ENCODE measurements at regions not wholly inside any gene's neighbourhood (a gene's known extent, or its start where the extent isn't known, plus 50 kb on each side); places are given as distances from the start of the nearest gene placed in this dataset.
"Not testable (repeated sequence)": the region's sequence is repeated elsewhere in the genome, so short reads cannot be mapped to it uniquely, and the experiment has no call there.

GRCh38 chr19:20471431-20471830 is 94.2 kb downstream of the ZNF737 start:
- Mint-ChIP-seq H3K27me3 (ENCODE audit: unreplicated experiment) (no peaks in the 10 kb centered on the region), H3K4me1 (ENCODE audit: unreplicated experiment) (no peaks in the 10 kb centered on the region), H3K36me3 (ENCODE audit: unreplicated experiment) (no peaks in the 10 kb centered on the region), H3K9me3 (ENCODE audit: unreplicated experiment) (peaks cover 26% of the 10 kb centered on the region), H3K27ac (ENCODE audit: unreplicated experiment) (no peak overlapping the region), H3K4me3 (ENCODE audit: unreplicated experiment) (no peak overlapping the region)
- no peak for TF ChIP-seq CTCF (IDR thresholded peaks at IDR 0.05)
- no peak for DNase-seq (ENCODE audit: extremely low spot score, unreplicated experiment)

GRCh38 chr19:20470345-20471135 is 95.0 kb downstream of the ZNF737 start:
- DNase-seq (ENCODE audit: extremely low spot score, unreplicated experiment): no peak
- TF ChIP-seq CTCF (IDR thresholded peaks at IDR 0.05): no peak
- H3K4me1 Mint-ChIP-seq (ENCODE audit: unreplicated experiment): no peaks in the 10 kb centered on the region
- H3K27ac Mint-ChIP-seq (ENCODE audit: unreplicated experiment): no peak overlapping the region
- no peaks in the 10 kb centered on the region for H3K27me3 Mint-ChIP-seq (ENCODE audit: unreplicated experiment)
- H3K9me3 Mint-ChIP-seq (ENCODE audit: unreplicated experiment): peaks cover 17% of the 10 kb centered on the region
- no peak overlapping the region for H3K4me3 Mint-ChIP-seq (ENCODE audit: unreplicated experiment)
- no peaks in the 10 kb centered on the region for H3K36me3 Mint-ChIP-seq (ENCODE audit: unreplicated experiment)

GRCh38 chr19:20466638-20466990 is 99.0 kb downstream of the ZNF737 start:
- peaks cover 12% of the 10 kb centered on the region for H3K9me3 Mint-ChIP-seq (ENCODE audit: unreplicated experiment)
- not testable (repeated sequence) for H3K4me3 Mint-ChIP-seq (ENCODE audit: unreplicated experiment); H3K27me3 Mint-ChIP-seq (ENCODE audit: unreplicated experiment); DNase-seq (ENCODE audit: extremely low spot score, unreplicated experiment); H3K4me1 Mint-ChIP-seq (ENCODE audit: unreplicated experiment); H3K27ac Mint-ChIP-seq (ENCODE audit: unreplicated experiment); H3K36me3 Mint-ChIP-seq (ENCODE audit: unreplicated experiment)

DNA sequence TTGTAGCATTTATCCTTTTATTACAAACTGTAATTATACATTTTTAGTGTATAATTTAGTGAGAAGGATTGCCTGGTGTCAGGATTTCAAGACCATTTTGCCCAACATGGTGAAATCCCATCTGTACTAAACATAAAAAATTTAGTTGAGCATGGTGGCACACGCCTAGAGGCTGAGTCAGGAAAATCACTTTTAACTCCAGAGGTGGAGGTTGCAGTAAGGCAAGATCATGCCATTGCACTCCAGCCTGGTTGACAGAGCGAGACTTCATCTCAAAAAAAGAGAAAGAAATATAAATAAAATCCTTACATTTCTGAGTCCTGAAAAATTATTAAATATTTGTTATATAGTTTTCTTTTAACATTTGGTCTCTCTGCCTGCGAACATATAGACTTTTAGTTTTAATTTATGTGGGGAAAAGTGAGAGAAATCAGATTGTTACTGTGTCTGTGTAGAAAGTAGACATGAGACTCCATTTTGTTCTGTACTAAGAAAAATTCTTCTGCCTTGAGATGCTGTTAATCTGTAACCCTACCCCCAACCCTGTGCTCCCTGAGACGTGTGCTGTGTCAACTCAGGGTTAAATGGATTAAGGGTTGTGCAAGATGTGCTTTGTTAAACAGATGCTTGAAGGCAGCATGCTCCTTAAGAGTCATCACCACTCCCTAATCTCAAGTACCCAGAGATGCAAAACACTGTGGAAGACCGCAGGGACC is 99.5 kb downstream of the ZNF737 start:
- H3K27ac Mint-ChIP-seq (ENCODE audit: unreplicated experiment); H3K4me1 Mint-ChIP-seq (ENCODE audit: unreplicated experiment); H3K36me3 Mint-ChIP-seq (ENCODE audit: unreplicated experiment); H3K27me3 Mint-ChIP-seq (ENCODE audit: unreplicated experiment); H3K4me3 Mint-ChIP-seq (ENCODE audit: unreplicated experiment); DNase-seq (ENCODE audit: extremely low spot score, unreplicated experiment): not testable (repeated sequence)
- H3K9me3 Mint-ChIP-seq (ENCODE audit: unreplicated experiment): peaks cover 11% of the 10 kb centered on the region

- TF ChIP-seq CTCF (IDR thresholded peaks at IDR 0.05): no peak
- no peaks in the 10 kb centered on the region for H3K4me1 Mint-ChIP-seq (ENCODE audit: unreplicated experiment)
Measured at GRCh38 chr19:20453425-20453935, 112.1 kb downstream of the ZNF737 start.

More at GRCh38 chr19:20453425-20453935, 112.1 kb downstream of the ZNF737 start:
- Mint-ChIP-seq H3K27me3 (ENCODE audit: unreplicated experiment) (no peaks in the 10 kb centered on the region), H3K36me3 (ENCODE audit: unreplicated experiment) (no peaks in the 10 kb centered on the region), H3K27ac (ENCODE audit: unreplicated experiment) (no peak overlapping the region), H3K4me3 (ENCODE audit: unreplicated experiment) (no peak overlapping the region), H3K9me3 (ENCODE audit: unreplicated experiment) (peaks cover 3% of the 10 kb centered on the region)
- no peak for DNase-seq (ENCODE audit: extremely low spot score, unreplicated experiment)

All from osteocyte (in vitro differentiated cells).